MCF 10A (cell line): ENCODE measurements at regions not wholly inside any gene's neighbourhood (a gene's known extent, or its start where the extent isn't known, plus 50 kb on each side); places are given as distances from the start of the nearest gene placed in this dataset.
"Not testable (repeated sequence)": the region's sequence is repeated elsewhere in the genome, so short reads cannot be mapped to it uniquely, and the experiment has no call there.

ENCODE experiments used
- BruUV-seq: library from RNA; stranded (reverse); fragments of 400-500 nt; replicated peaks from 2 replicates; lab custom pipeline; 2021; lab: Mats Ljungman, UMichigan
- CTCF ChIA-PET: fragments of 300-600 bp; sonication (Branson Sonifier 250); formaldehyde crosslinking; extraction: SDS; loops from one replicate; lab custom pipeline; 2021; ENCODE audit warnings: antibody characterized with exemption, inconsistent platforms; lab: Yijun Ruan, JAX
- POLR2A ChIA-PET: fragments of 300-600, 350-650 bp; sonication (Branson Sonifier 250); formaldehyde crosslinking; extraction: SDS; loops from one replicate; lab custom pipeline; 2020; ENCODE audit warnings: antibody characterized with exemption, inconsistent platforms; lab: Yijun Ruan, JAX
- DNase-seq: peaks from one replicate; pipeline ENCODE4 v3.0.0-alpha.2; 2018; ENCODE audit not compliant: unreplicated experiment
- H3K27ac Mint-ChIP-seq: one replicate; pipeline ENCODE4 v1.8.0; 2022; ENCODE audit warnings: mild to moderate bottlenecking, low read depth, mixed read lengths; ENCODE audit not compliant: unreplicated experiment
- H3K27me3 Mint-ChIP-seq: one replicate; pipeline ENCODE4 v1.8.0; 2022; ENCODE audit warnings: mixed read lengths; ENCODE audit not compliant: insufficient read depth, unreplicated experiment
- H3K36me3 Mint-ChIP-seq: one replicate; pipeline ENCODE4 v1.8.0; 2022; ENCODE audit warnings: mild to moderate bottlenecking, moderate library complexity, mixed read lengths; ENCODE audit not compliant: insufficient read depth, unreplicated experiment
- H3K4me1 Mint-ChIP-seq: one replicate; pipeline ENCODE4 v1.8.0; 2022; ENCODE audit warnings: mixed read lengths; ENCODE audit not compliant: insufficient read depth, unreplicated experiment
- H3K4me3 Mint-ChIP-seq: one replicate; pipeline ENCODE4 v1.8.0; 2022; ENCODE audit warnings: mild to moderate bottlenecking, moderate library complexity, mixed read lengths; ENCODE audit not compliant: unreplicated experiment
- H3K9me3 Mint-ChIP-seq: one replicate; pipeline ENCODE4 v1.8.0; 2022; ENCODE audit warnings: mixed read lengths; ENCODE audit not compliant: unreplicated experiment
- CTCF ChIP-seq: fragments of 200-600 bp; IDR thresholded peaks from one replicate; pipeline ENCODE4 v1.8.0; 2022; ENCODE audit warnings: antibody characterized with exemption, mild to moderate bottlenecking; ENCODE audit not compliant: unreplicated experiment
- intact Hi-C: fragments of 100-400 bp; cut with micrococcal nuclease; formaldehyde crosslinking; loops from 2 replicates; pipeline ENCODE4 v1.14.1; 2022

GRCh38 chr10:70985824-70986622 lies 97.7 kb upstream of the PCBD1 start:
- ChIA-PET CTCF (no interaction called here), POLR2A (no interaction called here)
- Mint-ChIP-seq H3K9me3 (no peaks in the 10 kb centered on the region), H3K4me3 (no peak overlapping the region), H3K27ac (no peak overlapping the region), H3K27me3 (peaks cover 31% of the 10 kb centered on the region), H3K36me3 (no peaks in the 10 kb centered on the region), H3K4me1 (no peaks in the 10 kb centered on the region)
- DNase-seq: no peak
- intact Hi-C loops: no loop called here
- BruUV-seq: no TSS peak
- TF ChIP-seq CTCF: no peak

- no peak for TF ChIP-seq CTCF
- intact Hi-C loops: no loop called here
- H3K27me3 Mint-ChIP-seq: peaks cover 37% of the 10 kb centered on the region
- no peaks in the 10 kb centered on the region for H3K36me3 Mint-ChIP-seq
- no peak for DNase-seq
- CTCF ChIA-PET: interaction anchor here (0.5 kb wide), 1 partner anchor 9 kb away, joined by 3 read pairs; no protein-coding TSS in a partner anchor
- H3K9me3 Mint-ChIP-seq: no peaks in the 10 kb centered on the region
- no peak overlapping the region for H3K4me3 Mint-ChIP-seq
- no peak overlapping the region for H3K27ac Mint-ChIP-seq
- BruUV-seq: no TSS peak
- POLR2A ChIA-PET: no interaction called here
- H3K4me1 Mint-ChIP-seq: no peaks in the 10 kb centered on the region
These were observed 98.2 kb upstream of the PCBD1 start for GRCh38 chr10:70986623-70986950.

GRCh38 chr10:70987396-70988130 lies 99.2 kb upstream of the PCBD1 start:
- no peak for DNase-seq
- intact Hi-C loops: no loop called here
- no peaks in the 10 kb centered on the region for H3K9me3 Mint-ChIP-seq
- no peak for TF ChIP-seq CTCF
- BruUV-seq: no TSS peak
- no peaks in the 10 kb centered on the region for H3K4me1 Mint-ChIP-seq
- H3K4me3 Mint-ChIP-seq: no peak overlapping the region
- ChIA-PET CTCF (interaction anchor here (0.7 kb wide), 1 partner anchor 245 kb away, joined by 3 read pairs; no protein-coding TSS in a partner anchor), POLR2A (no interaction called here)
- no peaks in the 10 kb centered on the region for H3K36me3 Mint-ChIP-seq
- H3K27me3 Mint-ChIP-seq: peaks cover 44% of the 10 kb centered on the region
- H3K27ac Mint-ChIP-seq: no peak overlapping the region

- DNase-seq, H3K27ac Mint-ChIP-seq, H3K36me3 Mint-ChIP-seq, H3K9me3 Mint-ChIP-seq, H3K4me3 Mint-ChIP-seq, intact Hi-C loops, H3K4me1 Mint-ChIP-seq, BruUV-seq: not testable (repeated sequence)
- ChIA-PET CTCF (interaction anchor here (1.2 kb wide), 1 partner anchor 88 kb away, joined by 3 read pairs; no protein-coding TSS in a partner anchor), POLR2A (interaction anchor here (0.7 kb wide), 1 partner anchor 592 kb away, joined by 4 read pairs; no protein-coding TSS in a partner anchor)
- H3K27me3 Mint-ChIP-seq: peaks cover 70% of the 10 kb centered on the region
These were observed 101.8 kb upstream of the PCBD1 start for GRCh38 chr10:70990156-70990555.
